ENCODE measurements at regions not wholly inside any gene's neighbourhood (a gene's known extent, or its start where the extent isn't known, plus 50 kb on each side); places are given as distances from the start of the nearest gene placed in this dataset.

DNA sequence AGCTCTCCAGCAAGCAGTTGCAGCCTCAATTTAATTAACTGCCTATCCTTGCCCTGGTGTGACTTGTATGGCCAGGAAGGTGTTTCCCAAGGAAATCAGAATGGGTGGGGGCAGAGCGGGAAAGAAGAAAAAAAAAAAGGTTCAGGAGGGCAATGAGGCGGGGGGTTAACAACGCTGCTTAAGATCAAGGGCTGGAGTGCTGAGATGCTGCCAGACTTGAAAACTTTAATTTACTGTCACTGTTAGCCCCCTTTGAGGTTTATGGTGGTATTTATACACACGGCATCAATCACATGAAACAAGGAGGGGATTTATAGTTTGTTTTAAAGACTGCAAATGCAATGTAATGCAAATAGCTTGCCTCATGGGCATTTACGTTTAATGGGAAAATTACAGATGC is 319.4 kb upstream of the NR2F2 start (continued):
- TF ChIP-seq, protein P1, sequence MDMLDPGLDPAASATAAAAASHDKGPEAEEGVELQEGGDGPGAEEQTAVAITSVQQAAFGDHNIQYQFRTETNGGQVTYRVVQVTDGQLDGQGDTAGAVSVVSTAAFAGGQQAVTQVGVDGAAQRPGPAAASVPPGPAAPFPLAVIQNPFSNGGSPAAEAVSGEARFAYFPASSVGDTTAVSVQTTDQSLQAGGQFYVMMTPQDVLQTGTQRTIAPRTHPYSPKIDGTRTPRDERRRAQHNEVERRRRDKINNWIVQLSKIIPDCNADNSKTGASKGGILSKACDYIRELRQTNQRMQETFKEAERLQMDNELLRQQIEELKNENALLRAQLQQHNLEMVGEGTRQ (IDR thresholded peaks at IDR 0.05; ENCODE audit: borderline replicate concordance, low read depth, low read length): no peak
- TF ChIP-seq TCF12 (IDR thresholded peaks at IDR 0.05) (no peak), EP300 (IDR thresholded peaks at IDR 0.05; ENCODE audit: borderline replicate concordance in 1 of 2, low read depth in 1 of 2, low read length in 1 of 2) (no peak), FOXM1 (IDR thresholded peaks at IDR 0.05; ENCODE audit: low read depth) (no peak), RXRA (IDR thresholded peaks at IDR 0.05; ENCODE audit: borderline replicate concordance, low read depth) (no peak), NRF1 (IDR thresholded peaks at IDR 0.05; ENCODE audit: low read depth, low read length) (no peak), CHD2 (IDR thresholded peaks at IDR 0.05; ENCODE audit: low read length, partially characterized antibody) (no peak)

DNA sequence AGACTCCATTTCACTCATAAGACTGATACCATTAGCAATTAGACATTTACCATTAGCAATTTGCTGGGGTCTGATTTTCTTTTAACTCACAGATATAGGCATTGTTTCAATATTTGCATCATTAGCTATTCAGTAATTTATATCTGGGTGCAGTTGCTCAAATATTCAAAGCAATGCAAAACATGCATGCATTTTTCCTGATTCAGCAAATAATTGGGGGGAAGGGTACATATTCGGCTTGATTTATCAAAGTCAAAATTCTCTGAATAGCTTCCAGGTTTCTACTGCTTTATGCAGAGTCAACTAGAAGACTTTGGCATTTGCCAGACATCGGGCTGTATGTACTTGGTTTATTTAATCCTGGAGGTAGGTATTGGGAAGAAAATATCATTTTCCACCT is 315.6 kb upstream of the NR2F2 start:
- Histone ChIP-seq H3F3A (replicated peaks; ENCODE audit: insufficient read depth) (no peaks in the 10 kb centered on the region), H3K9me2 (no peaks in the 10 kb centered on the region)
- no peak for DNase-seq

More for the DNA sequence above, 315.6 kb upstream of the NR2F2 start:
- Histone ChIP-seq H4K20me1 (ENCODE audit: insufficient read depth) (no peaks in the 10 kb centered on the region), H3K4me1 (ENCODE audit: control insufficient read depth in 1 of 2, insufficient read depth in 2 of 2, low read depth in 1 of 2, low read length in 1 of 2) (no peaks in the 10 kb centered on the region), H3K9me3 (no peaks in the 10 kb centered on the region), H3K4me3 (ENCODE audit: low read depth in 2 of 2, low read length in 1 of 2) (no peak overlapping the region), H3K9ac (no peak overlapping the region), H3K79me2 (ENCODE audit: insufficient read depth) (no peaks in the 10 kb centered on the region), H3K4me2 (no peak overlapping the region), H3K36me3 (replicated peaks in 1 of 2; ENCODE audit: control insufficient read depth in 1 of 2, insufficient read depth in 2 of 2, low read length in 1 of 2) (no peaks in the 10 kb centered on the region), H2AFZ (ENCODE audit: low read depth) (no peak overlapping the region), H3K27ac (ENCODE audit: low read depth in 2 of 2, low read length in 1 of 2) (no peak overlapping the region), H3K27me3 (ENCODE audit: insufficient read depth) (no peaks in the 10 kb centered on the region)
- CTCF ChIA-PET: no interaction called here
- POLR2A ChIA-PET: no interaction called here
- no peak for TF ChIP-seq FOXJ3 (CRISPR knock-in tag; IDR thresholded peaks at IDR 0.05)
- no peak for TF ChIP-seq SIN3A (IDR thresholded peaks at IDR 0.05; ENCODE audit: borderline replicate concordance, low read depth, low read length)
- TF ChIP-seq GABPA (IDR thresholded peaks at IDR 0.05; ENCODE audit: low read depth): no peak
- no peak for TF ChIP-seq ELF1 (IDR thresholded peaks at IDR 0.05)
- no peak for TF ChIP-seq RCOR1 (IDR thresholded peaks at IDR 0.05; ENCODE audit: low read length)
- no peak for TF ChIP-seq EP300 (IDR thresholded peaks at IDR 0.05; ENCODE audit: borderline replicate concordance in 1 of 2, low read depth in 1 of 2, low read length in 1 of 2)
- no peak for TF ChIP-seq FOXM1 (IDR thresholded peaks at IDR 0.05; ENCODE audit: low read depth)
- TF ChIP-seq TEAD4 (IDR thresholded peaks at IDR 0.05; ENCODE audit: borderline replicate concordance, insufficient read depth): no peak
- no peak for TF ChIP-seq ZBTB33 (IDR thresholded peaks at IDR 0.05; ENCODE audit: borderline replicate concordance, low read depth)
- no peak for TF ChIP-seq TCF12 (IDR thresholded peaks at IDR 0.05)
- TF ChIP-seq RFX5 (IDR thresholded peaks at IDR 0.05; ENCODE audit: low read length): no peak
- TF ChIP-seq PBX3 (IDR thresholded peaks at IDR 0.05): no peak
- TF ChIP-seq FOSL2 (IDR thresholded peaks at IDR 0.05; ENCODE audit: borderline replicate concordance, low read depth): no peak
- no peak for TF ChIP-seq NFIC (IDR thresholded peaks at IDR 0.05; ENCODE audit: borderline replicate concordance)
- TF ChIP-seq SMC3 (IDR thresholded peaks at IDR 0.05; ENCODE audit: low read depth, low read length): no peak
- WGBS (ENCODE audit: low lambda C conversion rate): 2% methylated on average over 2 of the region's 2 CpGs
